GM23338 (cell line): ENCODE measurements at regions not wholly inside any gene's neighbourhood (a gene's known extent, or its start where the extent isn't known, plus 50 kb on each side); places are given as distances from the start of the nearest gene placed in this dataset.

Experiments
- CTCF ChIP-seq, 2 experiments: fragments of 200-600 bp in 1 of 2; sonication (generic) in 1 of 2; conservative IDR thresholded peaks; 2 replicates each; pipeline versions ENCODE4 v1.5.1 to v1.6.1; 2016 to 2017; ENCODE audit warnings: antibody characterized with exemption in 2 of 2, low read depth in 2 of 2, mild to moderate bottlenecking in 2 of 2, moderate library complexity in 1 of 2
- EZH2 ChIP-seq: fragments of 200-600 bp; sonication (generic); IDR thresholded peaks from one replicate; pipeline ENCODE4 v1.8.0; 2017; ENCODE audit warnings: antibody characterized with exemption, mild to moderate bottlenecking, low read depth; ENCODE audit not compliant: unreplicated experiment
- EZH2phosphoT487 ChIP-seq: fragments of 200-600 bp; sonication (generic); IDR thresholded peaks from one replicate; pipeline ENCODE4 v1.8.1; 2018; ENCODE audit warnings: antibody characterized with exemption; ENCODE audit not compliant: unreplicated experiment
- POLR2AphosphoS5 ChIP-seq: IDR thresholded peaks from 2 replicates; pipeline ENCODE4 v1.6.1; 2016; ENCODE audit warnings: antibody characterized with exemption, low read depth

GRCh38 chr1:55580845-55581332, 365.7 kb upstream of the USP24 start:
- TF ChIP-seq EZH2 (no peak), CTCF (conservative IDR thresholded peaks at IDR 0.05; ENCODE audit: low read depth in 2 of 2) (no peak), EZH2phosphoT487 (no peak), POLR2AphosphoS5 (no peak)
